Liver (tissue), 8 donors: ENCODE measurements at regions not wholly inside any gene's neighbourhood (a gene's known extent, or its start where the extent isn't known, plus 50 kb on each side); places are given as distances from the start of the nearest gene placed in this dataset.

Source experiments
- DNase-seq: peaks from one replicate; pipeline ENCODE4 v3.0.0-alpha.2; 2017; ENCODE audit warnings: low spot score
- H3K27ac ChIP-seq, 2 donors: one replicate each; pipeline ENCODE4 v1.7.0; 2013; ENCODE audit warnings: inconsistent platforms in 2 of 2, low read length in 2 of 2, control low read depth in 1 of 2, low read depth in 1 of 2, mild to moderate bottlenecking in 1 of 2
- H3K27me3 ChIP-seq, 4 donors: one replicate each; pipeline versions ENCODE4 v1.6.1 to v1.7.0; 2013; ENCODE audit warnings: low read length in 3 of 4, inconsistent platforms in 1 of 4, mild to moderate bottlenecking in 1 of 4, moderate library complexity in 1 of 4; ENCODE audit not compliant: control insufficient read depth in 4 of 4, insufficient read depth in 4 of 4
- H3K36me3 ChIP-seq, 4 donors: one replicate each; pipeline versions ENCODE4 v1.6.1 to v1.7.0; 2013; ENCODE audit warnings: low read length in 3 of 4, mild to moderate bottlenecking in 3 of 4, low read depth in 1 of 4, moderate library complexity in 1 of 4; ENCODE audit not compliant: control insufficient read depth in 4 of 4, insufficient read depth in 3 of 4
- H3K4me1 ChIP-seq, 4 donors: one replicate each; pipeline versions ENCODE4 v1.6.1 to v1.7.0; 2013; ENCODE audit warnings: low read length in 3 of 4, mild to moderate bottlenecking in 3 of 4, moderate library complexity in 1 of 4; ENCODE audit not compliant: control insufficient read depth in 4 of 4, insufficient read depth in 4 of 4
- H3K4me3 ChIP-seq, 3 donors: one replicate each; pipeline versions ENCODE4 v1.6.1 to v1.7.0; 2013; ENCODE audit warnings: low read length in 3 of 3, control low read depth in 1 of 3, low read depth in 1 of 3, mild to moderate bottlenecking in 1 of 3
- H3K9ac ChIP-seq, 2 donors: one replicate each; pipeline ENCODE4 v1.7.0; 2013; ENCODE audit warnings: low read length in 2 of 2, mild to moderate bottlenecking in 2 of 2, moderate library complexity in 2 of 2, control low read depth in 1 of 2, low read depth in 1 of 2
- H3K9me3 ChIP-seq, 4 donors: one replicate each; pipeline versions ENCODE4 v1.6.1 to v1.7.0; 2013; ENCODE audit warnings: low read length in 3 of 4; ENCODE audit not compliant: control insufficient read depth in 4 of 4
- ATF3 ChIP-seq: IDR thresholded peaks from 2 replicates; pipeline ENCODE4 v1.6.1; 2016; ENCODE audit warnings: antibody characterized with exemption
- CTCF ChIP-seq: fragments of 150-350 bp; IDR thresholded peaks from 2 replicates; pipeline ENCODE4 v1.5.1; 2017; ENCODE audit warnings: improper control_type of control experiment, low read depth, low read length; ENCODE audit not compliant: missing input control
- EGR1 ChIP-seq, 2 donors: IDR thresholded peaks; 2 replicates each; pipeline ENCODE4 v1.6.1; 2016 to 2018; ENCODE audit warnings: antibody characterized with exemption in 2 of 2, low read depth in 2 of 2
- FOXA1 ChIP-seq: IDR thresholded peaks from 2 replicates; pipeline ENCODE4 v1.6.1; 2016; ENCODE audit warnings: antibody characterized with exemption
- FOXA2 ChIP-seq: IDR thresholded peaks from 2 replicates; pipeline ENCODE4 v1.6.1; 2016; ENCODE audit warnings: antibody characterized with exemption
- GABPA ChIP-seq, 2 donors: IDR thresholded peaks in 1 of 2; conservative IDR thresholded peaks in 1 of 2; 2 replicates each; pipeline ENCODE4 v1.6.1; 2016; ENCODE audit warnings: antibody characterized with exemption in 2 of 2, mild to moderate bottlenecking in 1 of 2, moderate library complexity in 1 of 2
- HNF4A ChIP-seq, 2 donors: conservative IDR thresholded peaks; 2 replicates each; pipeline ENCODE4 v1.6.1; 2016; ENCODE audit warnings: antibody characterized with exemption in 2 of 2, mild to moderate bottlenecking in 2 of 2
- HNF4G ChIP-seq: IDR thresholded peaks from 2 replicates; pipeline ENCODE4 v1.6.1; 2016; ENCODE audit warnings: antibody characterized with exemption
- JUND ChIP-seq, 2 donors: IDR thresholded peaks; 2 replicates each; pipeline ENCODE4 v1.6.1; 2016; ENCODE audit warnings: antibody characterized with exemption in 2 of 2
- MAX ChIP-seq: IDR thresholded peaks from 2 replicates; pipeline ENCODE4 v1.6.1; 2016; ENCODE audit warnings: antibody characterized with exemption
- RAD21 ChIP-seq, 2 donors: IDR thresholded peaks; 2 replicates each; pipeline ENCODE4 v1.6.1; 2016; ENCODE audit warnings: antibody characterized with exemption in 2 of 2, mild to moderate bottlenecking in 2 of 2
- RXRA ChIP-seq, 2 donors: IDR thresholded peaks; 2 replicates each; pipeline ENCODE4 v1.6.1; 2017 to 2018; ENCODE audit warnings: antibody characterized with exemption in 2 of 2, mild to moderate bottlenecking in 1 of 2
- SP1 ChIP-seq: IDR thresholded peaks from 2 replicates; pipeline ENCODE4 v1.6.1; 2018; ENCODE audit warnings: antibody characterized with exemption, mild to moderate bottlenecking
- TAF1 ChIP-seq: conservative IDR thresholded peaks from 2 replicates; pipeline ENCODE4 v1.6.1; 2016; ENCODE audit warnings: antibody characterized with exemption, mild to moderate bottlenecking
- YY1 ChIP-seq: IDR thresholded peaks from 2 replicates; pipeline ENCODE4 v1.6.1; 2016; ENCODE audit warnings: antibody characterized with exemption, mild to moderate bottlenecking
- ZBTB33 ChIP-seq: IDR thresholded peaks from 2 replicates; pipeline ENCODE4 v1.6.1; 2016; ENCODE audit warnings: antibody characterized with exemption
- WGBS: extraction: QIAGEN DNeasy Blood & Tissue Kit; methylation state at CpG from one replicate; pipeline ENCODE4 v1.1.7; 2013; 5-methylcytosine and 5-hydroxymethylcytosine counted together
- donor health status: healthy.
- donor health status: healthy.
- donor health status: healthy.
- donor health status: healthy.
- donor health status: healthy.

GRCh38 chr14:66056926-66057552, 429.1 kb upstream of the CCDC196 start:
- no peaks in the 10 kb centered on the region for H3K27me3 ChIP-seq
- no peak for DNase-seq
- H3K4me3 ChIP-seq = no peak overlapping the region
- H3K9me3 ChIP-seq = peaks cover 0 to 2% (median 0%) of the 10 kb centered on the region in 4 donors
- no peak overlapping the region for H3K9ac ChIP-seq
- no peak overlapping the region for H3K27ac ChIP-seq
- H3K36me3 ChIP-seq = no peaks in the 10 kb centered on the region
- WGBS = 94% methylated on average over 1 of the region's 1 CpG
- no peaks in the 10 kb centered on the region for H3K4me1 ChIP-seq
- no peak for TF ChIP-seq YY1

- H3K27me3 ChIP-seq = no peaks in the 10 kb centered on the region
- H3K4me3 ChIP-seq = no peak overlapping the region
- no peaks in the 10 kb centered on the region for H3K9me3 ChIP-seq
- no peak overlapping the region for H3K27ac ChIP-seq
- no peak overlapping the region for H3K9ac ChIP-seq
- 88% methylated on average over 5 of the region's 5 CpGs for WGBS
- DNase-seq = no peak
- H3K36me3 ChIP-seq = no peaks in the 10 kb centered on the region
- H3K4me1 ChIP-seq = no peaks in the 10 kb centered on the region
- TF ChIP-seq RXRA (IDR thresholded peaks at IDR 0.05) = no peak
- TF ChIP-seq EGR1 (IDR thresholded peaks at IDR 0.05; ENCODE audit: low read depth in 2 of 2) = no peak
- TF ChIP-seq FOXA1 = no peak
- no peak for TF ChIP-seq YY1
- TF ChIP-seq JUND (IDR thresholded peaks at IDR 0.05) = no peak
- no peak for TF ChIP-seq ZBTB33
- no peak for TF ChIP-seq RAD21 (IDR thresholded peaks at IDR 0.05)
- TF ChIP-seq CTCF = no peak
- TF ChIP-seq GABPA (IDR thresholded peaks at IDR 0.05 in 1 of 2, conservative IDR thresholded peaks at IDR 0.05 in 1 of 2) = no peak
- no peak for TF ChIP-seq ATF3
- TF ChIP-seq HNF4G = no peak
- TF ChIP-seq HNF4A (conservative IDR thresholded peaks at IDR 0.05) = no peak
- no peak for TF ChIP-seq SP1
Observed at GRCh38 chr14:66065188-66065587, 421.0 kb upstream of the CCDC196 start.

- DNase-seq = no peak
- Histone ChIP-seq H3K9ac (no peak overlapping the region), H3K36me3 (no peaks in the 10 kb centered on the region), H3K4me1 (no peaks in the 10 kb centered on the region), H3K27me3 (no peaks in the 10 kb centered on the region), H3K9me3 (no peaks in the 10 kb centered on the region), H3K27ac (no peak overlapping the region), H3K4me3 (no peak overlapping the region)
- 85% methylated on average over 9 of the region's 9 CpGs for WGBS
- TF ChIP-seq FOXA1 = no peak
- no peak for TF ChIP-seq HNF4A (conservative IDR thresholded peaks at IDR 0.05)
- TF ChIP-seq FOXA2 = no peak
- no peak for TF ChIP-seq YY1
- no peak for TF ChIP-seq MAX
- no peak for TF ChIP-seq TAF1
- TF ChIP-seq SP1 = no peak
- TF ChIP-seq GABPA (IDR thresholded peaks at IDR 0.05 in 1 of 2, conservative IDR thresholded peaks at IDR 0.05 in 1 of 2) = no peak
Observed at GRCh38 chr14:66066981-66067776, 419.0 kb upstream of the CCDC196 start.
